GM12878 (cell line): ENCODE measurements at regions not wholly inside any gene's neighbourhood (a gene's known extent, or its start where the extent isn't known, plus 50 kb on each side); places are given as distances from the start of the nearest gene placed in this dataset.

ENCODE experiments used
- ATAC-seq: fragments of 200-7000 bp; cut with Tn5 transposase; 3 replicates; pipeline ENCODE4 v1.9.1; 2020; ENCODE audit warnings: mild to moderate bottlenecking, moderate library complexity
- BruUV-seq: library from RNA; stranded (reverse); fragments of 400-500 nt; replicated peaks from 2 replicates; lab custom pipeline; 2021; lab: Mats Ljungman, UMichigan
- CTCF ChIA-PET: fragments of 300-600 bp; sonication (Branson Sonifier 250); formaldehyde crosslinking; extraction: SDS; loops from one replicate; lab custom pipeline; 2021; ENCODE audit warnings: inconsistent platforms; lab: Yijun Ruan, JAX
- POLR2A ChIA-PET: fragments of 350-600 bp; formaldehyde crosslinking; extraction: SDS; loops from one replicate; lab custom pipeline; 2021; ENCODE audit warnings: inconsistent platforms; lab: Charles Lee
- RAD21 ChIA-PET: fragments of 300-600 bp; sonication (Branson Sonifier 250); formaldehyde crosslinking; loops from one replicate; lab custom pipeline; 2023; ENCODE audit warnings: antibody characterized with exemption; ENCODE audit not compliant: unreplicated experiment; lab: Charles Lee
- SMC1A ChIA-PET: fragments of 300-600 bp; sonication (Branson Sonifier 250); formaldehyde crosslinking; loops from one replicate; lab custom pipeline; 2023; ENCODE audit not compliant: unreplicated experiment, uncharacterized antibody; lab: Charles Lee
- DNase-seq: peaks from one replicate; pipeline ENCODE4 v3.0.0-alpha.2; 2011; ENCODE audit warnings: low read depth, low spot score
- FAIRE-seq: peaks from 3 replicates; lab custom pipeline; 2011; peaks lifted over from hg19 to GRCh38; lab: Jason Lieb, UNC
- H2AFZ ChIP-seq: 2 replicates; pipeline ENCODE4 v1.6.0; 2011; ENCODE audit warnings: low read depth, low read length, control low read depth; ENCODE audit not compliant: control insufficient read depth
- H3K27ac ChIP-seq: 2 replicates; pipeline ENCODE4 v1.5.1; 2011; ENCODE audit warnings: control low read depth; ENCODE audit not compliant: control insufficient read depth, insufficient read depth
- H3K27me3 ChIP-seq, 2 experiments: replicated peaks in 1 of 2; 2 replicates each; pipeline versions ENCODE4 v1.6.0 to v1.6.1; 2011; ENCODE audit warnings: low read length in 1 of 2; ENCODE audit not compliant: control insufficient read depth in 2 of 2, insufficient read depth in 2 of 2
- H3K36me3 ChIP-seq, 2 experiments: 2 replicates each; pipeline ENCODE4 v1.5.1; 2011; ENCODE audit warnings: low read length in 1 of 2; ENCODE audit not compliant: control insufficient read depth in 2 of 2, insufficient read depth in 2 of 2
- H3K4me1 ChIP-seq: 2 replicates; pipeline ENCODE4 v1.6.1; 2011; ENCODE audit warnings: mild to moderate bottlenecking, low read length, moderate library complexity, mixed read lengths; ENCODE audit not compliant: control insufficient read depth, insufficient read depth
- H3K4me2 ChIP-seq: 2 replicates; pipeline ENCODE4 v1.6.0; 2011; ENCODE audit warnings: control low read depth; ENCODE audit not compliant: control insufficient read depth, insufficient read depth
- H3K4me3 ChIP-seq: fragments of 200-600 bp; sonication (generic); 2 replicates; pipeline ENCODE4 v1.5.1; 2016
- H3K79me2 ChIP-seq: 2 replicates; pipeline ENCODE4 v1.6.0; 2011; ENCODE audit warnings: low read length; ENCODE audit not compliant: control insufficient read depth, insufficient read depth
- H3K9ac ChIP-seq: 2 replicates; pipeline ENCODE4 v1.8.0; 2011; ENCODE audit warnings: low read length, control low read depth, mixed read lengths; ENCODE audit not compliant: control insufficient read depth, insufficient read depth
- H3K9me3 ChIP-seq: replicated peaks from 3 replicates; pipeline ENCODE4 v1.5.1; 2011; ENCODE audit warnings: mild to moderate bottlenecking, low read length; ENCODE audit not compliant: control insufficient read depth, insufficient read depth
- H4K20me1 ChIP-seq: 2 replicates; pipeline ENCODE4 v1.6.0; 2011; ENCODE audit not compliant: control insufficient read depth, insufficient read depth
- BCL3 ChIP-seq: IDR thresholded peaks from 2 replicates; pipeline ENCODE4 v1.6.1; 2011; ENCODE audit warnings: borderline replicate concordance, low read depth, mild to moderate bottlenecking, moderate library complexity, low read length; ENCODE audit not compliant: insufficient read depth, poor library complexity, severe bottlenecking
- CEBPB ChIP-seq, 2 experiments: fragments of 150-350 bp in 1 of 2; IDR thresholded peaks; 2 replicates each; pipeline ENCODE4 v1.6.1; 2012 to 2014; ENCODE audit warnings: low read depth in 2 of 2, low read length in 2 of 2, borderline replicate concordance in 1 of 2, inconsistent platforms in 1 of 2
- E2F4 ChIP-seq: IDR thresholded peaks from 2 replicates; pipeline ENCODE4 v1.6.1; 2012; ENCODE audit warnings: low read depth, low read length, improper control_type of control experiment
- EZH2 ChIP-seq: IDR thresholded peaks from 2 replicates; pipeline ENCODE4 v1.6.1; 2012; ENCODE audit warnings: low read depth, mild to moderate bottlenecking, control low read depth, inconsistent platforms, low read length, borderline replicate concordance; ENCODE audit not compliant: control insufficient read depth
- KAT2A ChIP-seq: conservative IDR thresholded peaks from 2 replicates; pipeline ENCODE4 v1.6.1; 2011; ENCODE audit warnings: low read depth, low read length; ENCODE audit not compliant: control insufficient read depth
- PML ChIP-seq: IDR thresholded peaks from 2 replicates; pipeline ENCODE4 v1.6.1; 2012; ENCODE audit warnings: low read length, inconsistent platforms
- REST ChIP-seq: IDR thresholded peaks from 2 replicates; pipeline ENCODE4 v1.6.1; 2012; ENCODE audit warnings: mild to moderate bottlenecking, low read depth, low read length
- YBX1 ChIP-seq: fragments of 450-650 bp; IDR thresholded peaks from 2 replicates; pipeline ENCODE4 v1.6.1; 2016; ENCODE audit warnings: antibody characterized with exemption
- ZNF384 ChIP-seq: IDR thresholded peaks from 2 replicates; pipeline ENCODE4 v1.6.1; 2012; ENCODE audit warnings: low read depth, mild to moderate bottlenecking, low read length, improper control_type of control experiment, borderline replicate concordance
- ZNF622 ChIP-seq: fragments of 450-650 bp; IDR thresholded peaks from 2 replicates; pipeline ENCODE4 v1.6.1; 2017; ENCODE audit warnings: mild to moderate bottlenecking, inconsistent platforms
- ZZZ3 ChIP-seq: IDR thresholded peaks from 2 replicates; pipeline ENCODE4 v1.6.1; 2011; ENCODE audit warnings: low read depth; ENCODE audit not compliant: control insufficient read depth, insufficient read length
- WGBS: methylation state at CpG from one replicate; pipeline ENCODE4 v1.1.6; 2016; ENCODE audit warnings: low lambda C conversion rate; ENCODE audit not compliant: insufficient replicate concordance, insufficient coverage; ENCODE audit errors: missing lambda C conversion rate; 5-methylcytosine and 5-hydroxymethylcytosine counted together
- in situ Hi-C: fragments of 300-500 bp; cut with MboI; formaldehyde crosslinking; loops from 9 replicates; pipeline ENCODE4 v1.14.3; 2018; ENCODE audit warnings: mixed read lengths
- intact Hi-C: fragments of 100-400 bp; cut with micrococcal nuclease; formaldehyde crosslinking; loops from one replicate; pipeline ENCODE4 v1.14.2; 2022; ENCODE audit not compliant: unreplicated experiment

- no peaks in the 10 kb centered on the region for H3K4me1 ChIP-seq
- no peak overlapping the region for H2AFZ ChIP-seq
- ChIA-PET SMC1A (interaction anchor here (0.9 to 3.1 kb wide), 2 partner anchors 330 to 331 kb away, joined by 3 to 12 read pairs; no protein-coding TSS in a partner anchor), RAD21 (interaction anchor here (1.8 kb wide), 1 partner anchor 330 kb away, joined by 8 read pairs; no protein-coding TSS in a partner anchor), CTCF (interaction anchor here (1.4 kb wide), 1 partner anchor 19 kb away, joined by 3 read pairs; no protein-coding TSS in a partner anchor), POLR2A (no interaction called here)
- no peaks in the 10 kb centered on the region for H3K27me3 ChIP-seq
- DNase-seq (no peak), FAIRE-seq (no peak), ATAC-seq (no peak)
- intact Hi-C loops = no loop called here
- in situ Hi-C loops = no loop called here
- H3K79me2 ChIP-seq = no peaks in the 10 kb centered on the region
- BruUV-seq = no TSS peak
- H3K9me3 ChIP-seq = no peaks in the 10 kb centered on the region
- WGBS = 15% methylated on average over 3 of the region's 3 CpGs
- no peak overlapping the region for H3K4me2 ChIP-seq
- H3K27ac ChIP-seq = no peak overlapping the region
- TF ChIP-seq ZNF384 (no peak), YBX1 (no peak), ZZZ3 (no peak), ZNF622 (no peak), E2F4 (no peak), BCL3 (no peak), REST (no peak), EZH2 (no peak), PML (no peak), KAT2A (no peak), CEBPB (IDR thresholded peaks at IDR 0.05; ENCODE audit: borderline replicate concordance in 1 of 2, low read depth in 2 of 2, low read length in 2 of 2) (no peak)
- H4K20me1 ChIP-seq = no peaks in the 10 kb centered on the region
- no peaks in the 10 kb centered on the region for H3K36me3 ChIP-seq
- H3K9ac ChIP-seq = no peak overlapping the region
- no peak overlapping the region for H3K4me3 ChIP-seq
Measured at GRCh38 chr3:24006-24405, 172.6 kb upstream of the CHL1 start.
